ENCODE measurements at regions not wholly inside any gene's neighbourhood (a gene's known extent, or its start where the extent isn't known, plus 50 kb on each side); places are given as distances from the start of the nearest gene placed in this dataset.

DNA sequence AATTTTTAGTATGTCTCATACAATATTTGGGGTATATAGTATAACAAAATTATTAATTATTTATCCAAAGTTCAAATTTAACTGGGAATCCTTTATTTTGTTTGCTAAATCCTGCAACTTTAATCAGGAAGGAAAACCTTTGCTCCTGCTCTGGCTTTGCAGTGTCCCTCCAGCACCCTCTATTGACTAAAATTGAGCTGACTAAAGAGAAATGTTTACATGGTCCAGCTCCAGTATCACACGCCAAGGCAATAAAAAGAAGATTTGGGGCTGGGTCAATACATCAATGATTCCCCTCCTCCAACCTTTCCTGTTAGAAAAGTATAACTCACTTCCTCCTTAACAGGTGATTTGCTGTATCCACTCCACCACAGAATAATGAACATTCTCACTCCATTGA is 153.0 kb upstream of the LRRC4C start:
- TF ChIP-seq, protein P1, sequence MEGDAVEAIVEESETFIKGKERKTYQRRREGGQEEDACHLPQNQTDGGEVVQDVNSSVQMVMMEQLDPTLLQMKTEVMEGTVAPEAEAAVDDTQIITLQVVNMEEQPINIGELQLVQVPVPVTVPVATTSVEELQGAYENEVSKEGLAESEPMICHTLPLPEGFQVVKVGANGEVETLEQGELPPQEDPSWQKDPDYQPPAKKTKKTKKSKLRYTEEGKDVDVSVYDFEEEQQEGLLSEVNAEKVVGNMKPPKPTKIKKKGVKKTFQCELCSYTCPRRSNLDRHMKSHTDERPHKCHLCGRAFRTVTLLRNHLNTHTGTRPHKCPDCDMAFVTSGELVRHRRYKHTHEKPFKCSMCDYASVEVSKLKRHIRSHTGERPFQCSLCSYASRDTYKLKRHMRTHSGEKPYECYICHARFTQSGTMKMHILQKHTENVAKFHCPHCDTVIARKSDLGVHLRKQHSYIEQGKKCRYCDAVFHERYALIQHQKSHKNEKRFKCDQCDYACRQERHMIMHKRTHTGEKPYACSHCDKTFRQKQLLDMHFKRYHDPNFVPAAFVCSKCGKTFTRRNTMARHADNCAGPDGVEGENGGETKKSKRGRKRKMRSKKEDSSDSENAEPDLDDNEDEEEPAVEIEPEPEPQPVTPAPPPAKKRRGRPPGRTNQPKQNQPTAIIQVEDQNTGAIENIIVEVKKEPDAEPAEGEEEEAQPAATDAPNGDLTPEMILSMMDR (IDR thresholded peaks at IDR 0.05; ENCODE audit: control insufficient read depth, insufficient read depth, low read depth, low read length, missing control alignments): no peak
- H3K4me3 ChIP-seq (ENCODE audit: control insufficient read depth, low read depth, low read length): no peak overlapping the region
- no peak for DNase-seq (ENCODE audit: low read depth)

DNA sequence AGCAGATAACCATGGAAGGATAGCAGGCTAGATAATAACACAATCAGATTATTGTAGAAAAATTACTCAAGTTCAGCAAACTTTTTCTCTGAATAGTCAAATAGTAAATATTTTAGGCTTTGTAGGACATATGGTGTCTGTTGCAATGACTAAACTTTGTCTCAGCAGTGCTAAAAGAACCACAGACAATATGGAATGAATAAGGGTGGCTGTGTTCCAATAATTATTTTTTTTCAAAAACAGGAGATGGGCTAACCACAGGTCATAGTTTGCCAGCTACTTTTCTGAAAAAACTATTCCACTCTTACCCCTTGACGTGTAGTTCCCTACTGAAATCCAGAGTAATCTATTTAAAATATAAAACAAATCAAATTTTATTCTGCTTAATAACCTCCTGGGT is 153.9 kb upstream of the LRRC4C start:
- TF ChIP-seq, protein P1 (IDR thresholded peaks at IDR 0.05; ENCODE audit: control insufficient read depth, insufficient read depth, low read depth, low read length, missing control alignments): no peak

DNA sequence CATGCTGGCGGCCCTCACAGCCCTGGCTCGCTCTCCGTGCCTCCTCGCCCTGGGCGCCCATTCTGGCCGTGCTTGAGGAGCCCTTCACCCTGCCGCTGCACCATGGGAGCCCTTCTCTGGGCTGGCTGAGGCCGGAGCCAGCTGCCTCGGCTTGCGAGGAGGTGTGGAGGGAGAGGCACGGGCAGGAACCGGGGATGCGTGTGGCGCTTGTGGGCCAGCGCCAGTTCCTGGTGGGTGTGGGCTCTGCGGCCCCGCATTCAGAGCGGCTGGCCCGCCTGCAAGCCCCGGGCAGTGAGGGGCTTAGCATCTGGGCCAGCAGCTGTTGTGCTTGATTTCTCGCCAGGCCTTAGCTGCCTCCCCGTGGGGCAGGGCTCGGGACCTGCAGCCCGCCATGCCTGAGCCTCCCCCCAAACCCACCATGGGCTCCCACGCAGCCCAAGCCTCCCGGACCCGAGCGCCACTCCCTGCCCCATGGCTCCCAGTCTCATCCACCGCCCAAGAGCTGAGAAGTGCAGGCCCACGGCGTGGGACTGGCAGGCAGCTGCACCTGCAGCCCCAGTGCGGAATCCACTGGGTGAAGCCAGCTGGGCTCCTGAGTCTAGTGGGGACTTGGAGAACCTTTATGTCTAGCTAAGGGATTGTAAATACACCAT is 163.4 kb upstream of the LRRC4C start:
- TF ChIP-seq, protein P1 (IDR thresholded peaks at IDR 0.05; ENCODE audit: control insufficient read depth, insufficient read depth, low read depth, low read length, missing control alignments): no peak
- no peak overlapping the region for H3K4me3 ChIP-seq (ENCODE audit: control insufficient read depth, low read depth, low read length)
- no peak for DNase-seq (ENCODE audit: low read depth)

More for the DNA sequence above, 153.9 kb upstream of the LRRC4C start:
- no peak for DNase-seq (ENCODE audit: low read depth)
- H3K4me3 ChIP-seq (ENCODE audit: control insufficient read depth, low read depth, low read length): no peak overlapping the region

DNA sequence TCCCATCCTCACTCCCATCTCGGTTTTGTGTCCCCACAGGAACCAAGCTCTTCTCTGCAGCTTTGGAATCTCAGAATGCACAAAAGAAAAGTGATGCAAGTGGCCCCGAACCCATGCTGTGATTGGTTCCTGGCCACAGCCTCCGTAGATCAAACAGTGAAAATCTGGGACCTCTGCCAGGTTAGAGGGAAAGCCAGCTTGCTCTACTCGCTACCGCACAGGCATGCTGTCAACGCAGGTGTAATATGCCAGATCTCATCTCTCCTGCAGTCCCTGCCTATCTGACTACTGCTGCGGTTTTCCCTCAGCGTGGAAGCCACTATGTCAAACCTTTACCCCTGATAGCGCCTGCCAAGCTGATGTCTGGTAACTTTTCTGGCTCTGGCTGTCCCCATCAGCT is 200.5 kb upstream of the LRRC4C start:
- no peak overlapping the region for H3K4me3 ChIP-seq (ENCODE audit: control insufficient read depth, low read depth, low read length)
- TF ChIP-seq, protein P1 (IDR thresholded peaks at IDR 0.05; ENCODE audit: control insufficient read depth, insufficient read depth, low read depth, low read length, missing control alignments): no peak
- no peak for DNase-seq (ENCODE audit: low read depth)

DNA sequence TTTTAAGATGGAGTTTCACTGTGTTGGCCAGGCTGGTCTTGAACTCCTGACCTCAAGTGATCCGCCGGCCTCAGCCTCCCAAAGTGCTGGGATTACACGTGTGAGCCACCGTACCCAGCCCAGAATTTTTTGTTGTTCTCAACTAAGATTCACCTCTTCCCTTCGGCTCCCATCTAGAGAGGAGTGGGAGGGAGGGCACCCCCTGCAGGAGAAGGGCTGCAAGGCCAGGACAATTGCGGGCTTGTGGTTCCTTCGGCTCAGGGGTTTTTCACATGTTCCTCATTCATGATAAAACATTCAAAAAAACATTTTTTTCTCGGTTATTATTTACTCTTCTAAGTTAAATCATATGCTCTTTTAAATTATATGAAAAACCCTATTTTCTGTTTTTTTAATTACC is 201.1 kb upstream of the LRRC4C start:
- no peak for DNase-seq (ENCODE audit: low read depth)
- H3K4me3 ChIP-seq (ENCODE audit: control insufficient read depth, low read depth, low read length): no peak overlapping the region
- TF ChIP-seq, protein P1 (IDR thresholded peaks at IDR 0.05; ENCODE audit: control insufficient read depth, insufficient read depth, low read depth, low read length, missing control alignments): no peak

DNA sequence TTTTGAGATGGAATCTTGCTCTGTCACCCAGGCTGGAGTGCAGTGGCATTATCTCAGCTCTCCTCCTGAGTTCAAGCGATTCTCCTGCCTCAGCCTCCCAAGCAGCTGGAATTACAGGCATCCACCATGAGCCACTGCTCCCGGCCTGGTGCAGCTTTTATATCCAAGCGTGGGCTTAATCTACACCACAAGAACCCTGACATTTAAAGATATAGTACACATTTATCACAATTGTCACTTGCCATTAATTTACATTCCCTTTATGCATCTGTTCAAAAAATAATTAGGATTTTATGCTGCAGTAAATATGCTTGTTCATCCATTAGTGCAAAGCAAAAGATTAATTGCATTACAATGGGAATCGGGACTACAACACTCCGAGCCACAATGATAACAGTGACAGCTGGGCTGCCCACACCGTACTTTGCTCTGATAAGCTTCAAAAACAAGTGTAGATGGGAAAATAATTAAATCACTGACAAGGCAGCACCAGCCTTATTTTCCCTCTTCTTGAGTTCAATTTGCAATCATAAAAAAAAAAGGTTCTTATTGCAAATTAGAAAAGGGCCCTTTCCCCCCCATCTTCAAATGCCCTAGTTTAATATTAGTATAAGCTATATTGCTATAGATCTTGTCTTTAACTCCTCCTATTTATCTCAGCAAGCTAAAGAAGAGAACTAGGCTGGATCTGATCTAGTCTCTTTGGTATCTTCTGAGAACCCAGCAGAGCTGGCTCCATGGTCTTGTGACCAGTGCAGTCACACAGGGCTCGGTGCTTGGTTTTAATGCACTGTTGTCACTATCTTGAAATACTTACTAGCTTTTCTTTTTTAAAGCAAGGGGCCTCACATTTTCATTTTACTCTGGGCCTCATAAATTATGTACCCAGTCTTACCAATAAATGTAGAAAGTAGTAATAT is 206.2 kb upstream of the LRRC4C start:
- TF ChIP-seq, protein P1 (IDR thresholded peaks at IDR 0.05; ENCODE audit: control insufficient read depth, insufficient read depth, low read depth, low read length, missing control alignments): no peak
- no peak for DNase-seq (ENCODE audit: low read depth)

More for the DNA sequence above, 206.2 kb upstream of the LRRC4C start:
- no peak overlapping the region for H3K4me3 ChIP-seq (ENCODE audit: control insufficient read depth, low read depth, low read length)

Measured in AG09309 (cell line).